ENCODE measurements at regions not wholly inside any gene's neighbourhood (a gene's known extent, or its start where the extent isn't known, plus 50 kb on each side); places are given as distances from the start of the nearest gene placed in this dataset.

- peak; percentile 42 for TF ChIP-seq CTCF (IDR thresholded peaks at IDR 0.05; ENCODE audit: low read depth, low read length)
- Histone ChIP-seq H3K27ac (no peak overlapping the region), H3K9me3 (ENCODE audit: severe bottlenecking) (no peaks in the 10 kb centered on the region), H3K27me3 (ENCODE audit: insufficient read depth, low read depth, severe bottlenecking) (no peaks in the 10 kb centered on the region), H3K36me3 (no peaks in the 10 kb centered on the region), H3K4me3 (ENCODE audit: low read depth, low read length) (no peak overlapping the region)
- peak; percentile 18 for DNase-seq
Measured at GRCh38 chr9:119986205-119986604, 593.8 kb downstream of the CDK5RAP2 start.

GRCh38 chr9:119974026-119974425, 604.8 kb upstream of the BRINP1 start:
- Histone ChIP-seq H3K27me3 (ENCODE audit: insufficient read depth, low read depth, severe bottlenecking) (no peaks in the 10 kb centered on the region), H3K4me3 (ENCODE audit: low read depth, low read length) (no peak overlapping the region), H3K36me3 (no peaks in the 10 kb centered on the region), H3K9me3 (ENCODE audit: severe bottlenecking) (no peaks in the 10 kb centered on the region), H3K27ac (no peak overlapping the region)
- TF ChIP-seq CTCF (IDR thresholded peaks at IDR 0.05; ENCODE audit: low read depth, low read length): no peak
- DNase-seq: no peak

- peak; percentile 95 for TF ChIP-seq CTCF (IDR thresholded peaks at IDR 0.05; ENCODE audit: low read depth, low read length)
- Histone ChIP-seq H3K27me3 (ENCODE audit: insufficient read depth, low read depth, severe bottlenecking) (no peaks in the 10 kb centered on the region), H3K4me3 (ENCODE audit: low read depth, low read length) (no peak overlapping the region), H3K9me3 (ENCODE audit: severe bottlenecking) (peaks cover 3% of the 10 kb centered on the region), H3K27ac (no peak overlapping the region), H3K36me3 (no peaks in the 10 kb centered on the region)
- peak; percentile 89 for DNase-seq
Measured at GRCh38 chr9:119968836-119969707, 599.8 kb upstream of the BRINP1 start.

GRCh38 chr9:119967867-119968535, 598.8 kb upstream of the BRINP1 start:
- no peak overlapping the region for H3K4me3 ChIP-seq (ENCODE audit: low read depth, low read length)
- TF ChIP-seq CTCF (IDR thresholded peaks at IDR 0.05; ENCODE audit: low read depth, low read length): no peak
- no peak overlapping the region for H3K27ac ChIP-seq
- H3K36me3 ChIP-seq: no peaks in the 10 kb centered on the region
- H3K27me3 ChIP-seq (ENCODE audit: insufficient read depth, low read depth, severe bottlenecking): no peaks in the 10 kb centered on the region
- H3K9me3 ChIP-seq (ENCODE audit: severe bottlenecking): peaks cover 3% of the 10 kb centered on the region
- peak; percentile 20 for DNase-seq

GRCh38 chr9:119963798-119964372, 594.6 kb upstream of the BRINP1 start:
- no peak for TF ChIP-seq CTCF (IDR thresholded peaks at IDR 0.05; ENCODE audit: low read depth, low read length)
- Histone ChIP-seq H3K27me3 (ENCODE audit: insufficient read depth, low read depth, severe bottlenecking) (no peaks in the 10 kb centered on the region), H3K36me3 (no peaks in the 10 kb centered on the region), H3K9me3 (ENCODE audit: severe bottlenecking) (peaks cover 3% of the 10 kb centered on the region), H3K27ac (no peak overlapping the region), H3K4me3 (ENCODE audit: low read depth, low read length) (no peak overlapping the region)
- DNase-seq: no peak
